ENCODE measurements at regions not wholly inside any gene's neighbourhood (a gene's known extent, or its start where the extent isn't known, plus 50 kb on each side); places are given as distances from the start of the nearest gene placed in this dataset.

DNA sequence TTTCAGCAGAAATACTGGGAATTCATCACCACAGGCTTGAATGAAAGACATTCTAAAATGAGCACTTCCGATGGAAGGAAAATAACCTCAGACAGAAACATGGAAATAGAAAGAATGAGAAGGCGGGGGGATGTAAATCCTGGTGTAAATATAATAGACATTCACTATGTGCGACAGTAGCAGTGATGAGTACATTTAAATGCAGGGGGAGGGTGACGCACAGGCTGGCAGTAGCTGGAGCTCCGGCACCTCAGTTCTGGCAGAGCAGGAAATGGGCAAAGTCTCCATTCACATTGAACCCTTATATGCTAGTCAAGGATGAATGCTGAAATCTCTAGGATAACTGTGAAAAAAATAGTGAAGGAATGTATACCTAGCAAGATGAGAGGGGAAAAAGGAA, 172.7 kb upstream of the C14orf180 start:
- TF ChIP-seq CTCF (tag by site-specific recombination; IDR thresholded peaks at IDR 0.05) (no peak), MEIS1 (CRISPR knock-in tag; IDR thresholded peaks at IDR 0.05; ENCODE audit: borderline replicate concordance) (no peak), FEZF1 (tag by site-specific recombination; IDR thresholded peaks at IDR 0.05) (no peak), REST (tag by site-specific recombination; IDR thresholded peaks at IDR 0.05) (no peak), ZNF157 (tag by site-specific recombination; IDR thresholded peaks at IDR 0.05) (no peak), GLI4 (tag by site-specific recombination; IDR thresholded peaks at IDR 0.05) (no peak), ZNF18 (tag by site-specific recombination; IDR thresholded peaks at IDR 0.05) (no peak), ZNF223 (tag by site-specific recombination; IDR thresholded peaks at IDR 0.05) (no peak)

Data from HEK293 (cell line).